HFF-Myc (cell line): ENCODE measurements at regions not wholly inside any gene's neighbourhood (a gene's known extent, or its start where the extent isn't known, plus 50 kb on each side); places are given as distances from the start of the nearest gene placed in this dataset.

Source experiments
- DNase-seq: peaks from one replicate; pipeline ENCODE4 v3.0.0-alpha.2; 2011; ENCODE audit warnings: low read depth; ENCODE audit errors: extremely low read depth
- H3K4me3 ChIP-seq: replicated peaks from 2 replicates; pipeline ENCODE4 v1.5.1; 2011; ENCODE audit warnings: low read depth, mild to moderate bottlenecking, control low read depth, low read length
- CTCF ChIP-seq: IDR thresholded peaks from 2 replicates; pipeline ENCODE4 v1.5.1; 2012; ENCODE audit warnings: mild to moderate bottlenecking, low read depth, low read length, control low read depth; ENCODE audit errors: missing control alignments

- no peak for DNase-seq
- TF ChIP-seq CTCF, result no peak
- H3K4me3 ChIP-seq, result no peak overlapping the region
These were observed 284.0 kb downstream of the MN1 start for GRCh38 chr22:27517361-27518155.

- DNase-seq, result no peak
- no peak overlapping the region for H3K4me3 ChIP-seq
- no peak for TF ChIP-seq CTCF
These were observed 282.8 kb downstream of the MN1 start for GRCh38 chr22:27518531-27519340.

- H3K4me3 ChIP-seq, result no peak overlapping the region
- no peak for TF ChIP-seq CTCF
- no peak for DNase-seq
These were observed 277.8 kb downstream of the MN1 start for GRCh38 chr22:27523711-27524110.

- no peak for DNase-seq
- no peak overlapping the region for H3K4me3 ChIP-seq
- no peak for TF ChIP-seq CTCF
These were observed 275.8 kb downstream of the MN1 start for GRCh38 chr22:27525711-27526110.

- no peak for DNase-seq
- no peak overlapping the region for H3K4me3 ChIP-seq
- TF ChIP-seq CTCF, result no peak
These were observed 274.7 kb downstream of the MN1 start for GRCh38 chr22:27526901-27527300.

GRCh38 chr22:27531782-27532530, 269.6 kb downstream of the MN1 start:
- DNase-seq, result no peak
- H3K4me3 ChIP-seq, result no peak overlapping the region
- TF ChIP-seq CTCF, result no peak
